ENCODE measurements at regions not wholly inside any gene's neighbourhood (a gene's known extent, or its start where the extent isn't known, plus 50 kb on each side); places are given as distances from the start of the nearest gene placed in this dataset.
"Not testable (repeated sequence)": the region's sequence is repeated elsewhere in the genome, so short reads cannot be mapped to it uniquely, and the experiment has no call there.

GRCh38 chr14:105913221-105913620 lies 386.8 kb downstream of the TMEM121 start:
- Histone ChIP-seq H3K4me3 (ENCODE audit: low read depth, low read length) (no peak overlapping the region), H3K27ac (no peak overlapping the region), H3K9me3 (ENCODE audit: severe bottlenecking) (peaks cover 5% of the 10 kb centered on the region), H3K36me3 (no peaks in the 10 kb centered on the region), H3K27me3 (ENCODE audit: insufficient read depth, low read depth, severe bottlenecking) (peaks cover 40% of the 10 kb centered on the region)
- no peak for DNase-seq
- TF ChIP-seq CTCF (IDR thresholded peaks at IDR 0.05; ENCODE audit: low read depth, low read length), result no peak

- H3K4me3 ChIP-seq (ENCODE audit: low read depth, low read length), result no peak overlapping the region
- TF ChIP-seq CTCF (IDR thresholded peaks at IDR 0.05; ENCODE audit: low read depth, low read length), result no peak
- no peak for DNase-seq
- peaks cover 5% of the 10 kb centered on the region for H3K9me3 ChIP-seq (ENCODE audit: severe bottlenecking)
- H3K27me3 ChIP-seq (ENCODE audit: insufficient read depth, low read depth, severe bottlenecking), result peaks cover 36% of the 10 kb centered on the region
- no peaks in the 10 kb centered on the region for H3K36me3 ChIP-seq
- H3K27ac ChIP-seq, result no peak overlapping the region
Observed at GRCh38 chr14:105913861-105914260, 387.5 kb downstream of the TMEM121 start.

DNA sequence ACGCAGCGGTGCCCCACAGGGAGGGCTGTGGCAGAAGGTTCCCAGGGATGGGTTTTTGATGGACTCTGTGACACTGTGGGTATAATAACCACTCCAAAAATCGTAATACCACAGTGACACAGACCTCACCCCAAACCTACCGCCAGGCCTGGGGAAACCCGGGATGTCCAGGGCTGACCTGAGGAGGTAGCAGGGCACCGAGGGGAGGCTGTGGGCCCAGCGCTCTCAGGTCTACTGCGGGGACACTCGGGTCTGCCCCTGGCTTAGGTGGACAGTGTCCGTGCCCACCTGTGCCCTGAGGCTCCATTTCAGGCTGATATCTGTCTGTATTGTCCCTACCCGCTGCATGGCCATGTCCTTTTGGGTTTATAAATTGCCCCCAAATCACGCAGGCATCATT lies 387.9 kb downstream of the TMEM121 start:
- H3K4me3 ChIP-seq (ENCODE audit: low read depth, low read length); H3K36me3 ChIP-seq; DNase-seq; H3K27ac ChIP-seq; H3K9me3 ChIP-seq (ENCODE audit: severe bottlenecking): not testable (repeated sequence)
- H3K27me3 ChIP-seq (ENCODE audit: insufficient read depth, low read depth, severe bottlenecking), result peaks cover 33% of the 10 kb centered on the region

GRCh38 chr14:105914738-105915385 lies 388.5 kb downstream of the TMEM121 start:
- Histone ChIP-seq H3K36me3 (no peaks in the 10 kb centered on the region), H3K9me3 (ENCODE audit: severe bottlenecking) (peaks cover 5% of the 10 kb centered on the region), H3K27ac (no peak overlapping the region), H3K4me3 (ENCODE audit: low read depth, low read length) (no peak overlapping the region), H3K27me3 (ENCODE audit: insufficient read depth, low read depth, severe bottlenecking) (peaks cover 33% of the 10 kb centered on the region)
- DNase-seq, result no peak
- no peak for TF ChIP-seq CTCF (IDR thresholded peaks at IDR 0.05; ENCODE audit: low read depth, low read length)

- H3K36me3 ChIP-seq; H3K27ac ChIP-seq; DNase-seq; H3K9me3 ChIP-seq (ENCODE audit: severe bottlenecking); H3K4me3 ChIP-seq (ENCODE audit: low read depth, low read length): not testable (repeated sequence)
- H3K27me3 ChIP-seq (ENCODE audit: insufficient read depth, low read depth, severe bottlenecking), result peaks cover 28% of the 10 kb centered on the region
Observed at GRCh38 chr14:105915546-105915945, 389.2 kb downstream of the TMEM121 start.

DNA sequence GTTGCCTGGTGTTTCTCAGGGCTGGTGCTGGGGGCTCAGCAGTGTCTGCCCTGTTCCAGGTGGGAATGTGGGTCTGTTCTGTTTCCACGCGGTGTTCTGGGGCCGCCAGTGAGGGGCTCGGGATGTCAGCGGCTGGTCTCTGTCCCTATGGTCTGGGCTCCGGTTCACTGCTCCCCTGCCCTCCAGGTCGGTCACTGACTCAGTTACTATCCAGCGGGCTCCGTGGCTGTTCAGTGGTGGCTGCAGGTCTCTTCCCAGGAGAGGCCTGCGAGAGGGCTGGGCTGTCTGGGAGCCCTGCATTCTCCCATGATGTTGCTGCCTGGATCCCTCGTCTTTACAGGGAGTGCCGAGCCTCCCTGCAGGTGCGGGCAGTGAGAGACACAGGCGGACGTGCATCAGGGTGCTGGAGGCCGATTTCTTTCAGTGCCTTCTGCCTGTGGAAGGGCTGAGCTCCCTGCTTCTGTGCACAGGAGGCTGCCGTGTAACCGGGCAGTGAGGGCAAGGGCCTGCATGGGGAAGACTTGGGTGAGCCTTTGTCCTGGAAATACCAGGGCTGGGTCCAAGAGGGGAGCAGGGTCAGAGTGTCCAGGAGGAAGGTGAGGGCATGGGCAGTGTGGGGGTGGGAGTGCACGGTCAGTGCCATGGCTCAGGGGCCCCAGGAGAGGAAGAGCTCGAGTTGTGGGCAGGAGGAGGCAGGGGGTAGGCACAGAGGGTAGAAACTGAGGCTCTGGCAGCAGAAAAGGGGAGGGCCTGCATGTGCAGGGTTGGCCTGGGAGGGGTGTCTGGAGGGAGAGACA lies 391.0 kb downstream of the TMEM121 start:
- H3K27me3 ChIP-seq (ENCODE audit: insufficient read depth, low read depth, severe bottlenecking), result peaks cover 32% of the 10 kb centered on the region
- H3K9me3 ChIP-seq (ENCODE audit: severe bottlenecking); H3K27ac ChIP-seq; H3K4me3 ChIP-seq (ENCODE audit: low read depth, low read length); H3K36me3 ChIP-seq; DNase-seq: not testable (repeated sequence)

- H3K36me3 ChIP-seq, result no peaks in the 10 kb centered on the region
- H3K9me3 ChIP-seq (ENCODE audit: severe bottlenecking), result peaks cover 5% of the 10 kb centered on the region
- DNase-seq, result no peak
- no peak overlapping the region for H3K4me3 ChIP-seq (ENCODE audit: low read depth, low read length)
- H3K27ac ChIP-seq, result no peak overlapping the region
- H3K27me3 ChIP-seq (ENCODE audit: insufficient read depth, low read depth, severe bottlenecking), result peaks cover 29% of the 10 kb centered on the region
- TF ChIP-seq CTCF (IDR thresholded peaks at IDR 0.05; ENCODE audit: low read depth, low read length), result no peak
Observed at GRCh38 chr14:105917933-105918436, 391.6 kb downstream of the TMEM121 start.
